ENCODE measurements at regions not wholly inside any gene's neighbourhood (a gene's known extent, or its start where the extent isn't known, plus 50 kb on each side); places are given as distances from the start of the nearest gene placed in this dataset.

GRCh38 chr14:34203251-34203722 lies 252.4 kb upstream of the EGLN3 start:
- ATAC-seq (ENCODE audit: poor library complexity) (no peak), DNase-seq (no peak)
- intact Hi-C loops (cut with DNase I): no loop called here

GRCh38 chr14:34201909-34202637 lies 251.2 kb upstream of the EGLN3 start:
- intact Hi-C loops (cut with DNase I): no loop called here
- no peak for ATAC-seq (ENCODE audit: poor library complexity)
- no peak for DNase-seq

GRCh38 chr14:34199585-34199984 lies 248.7 kb upstream of the EGLN3 start:
- ATAC-seq (ENCODE audit: poor library complexity) (no peak), DNase-seq (no peak)
- intact Hi-C loops (cut with DNase I): no loop called here

GRCh38 chr14:34198096-34198495 lies 247.2 kb upstream of the EGLN3 start:
- no peak for DNase-seq
- ATAC-seq (ENCODE audit: poor library complexity): no peak
- intact Hi-C loops (cut with DNase I): no loop called here

- intact Hi-C loops (cut with DNase I): no loop called here
- ATAC-seq (ENCODE audit: poor library complexity) (no peak), DNase-seq (no peak)
These were observed 245.1 kb upstream of the EGLN3 start for GRCh38 chr14:34195964-34196363.

GRCh38 chr14:34190717-34191116 lies 239.8 kb upstream of the EGLN3 start:
- intact Hi-C loops (cut with DNase I): no loop called here
- DNase-seq: no peak
- no peak for ATAC-seq (ENCODE audit: poor library complexity)

- intact Hi-C loops (cut with DNase I): no loop called here
- ATAC-seq (ENCODE audit: poor library complexity): no peak
- DNase-seq: no peak
These were observed 239.0 kb upstream of the EGLN3 start for GRCh38 chr14:34189866-34190265.

GRCh38 chr14:34187519-34188044 lies 236.7 kb upstream of the EGLN3 start:
- no peak for ATAC-seq (ENCODE audit: poor library complexity)

GRCh38 chr14:34187061-34187460 lies 236.2 kb upstream of the EGLN3 start:
- intact Hi-C loops (cut with DNase I): no loop called here
- no peak for ATAC-seq (ENCODE audit: poor library complexity)
- DNase-seq: no peak

More at GRCh38 chr14:34187519-34188044, 236.7 kb upstream of the EGLN3 start:
- intact Hi-C loops (cut with DNase I): no loop called here
- no peak for DNase-seq

- ATAC-seq (ENCODE audit: poor library complexity) (no peak), DNase-seq (no peak)
- intact Hi-C loops (cut with DNase I): no loop called here
These were observed 233.3 kb upstream of the EGLN3 start for GRCh38 chr14:34184126-34184525.

GRCh38 chr14:34183478-34183877 lies 232.6 kb upstream of the EGLN3 start:
- DNase-seq: no peak
- intact Hi-C loops (cut with DNase I): no loop called here
- ATAC-seq (ENCODE audit: poor library complexity): no peak

GRCh38 chr14:34181338-34181737 lies 230.5 kb upstream of the EGLN3 start:
- DNase-seq: no peak
- intact Hi-C loops (cut with DNase I): no loop called here
- no peak for ATAC-seq (ENCODE audit: poor library complexity)

- intact Hi-C loops (cut with DNase I): no loop called here
- ATAC-seq (ENCODE audit: poor library complexity) (no peak), DNase-seq (no peak)
These were observed 230.0 kb upstream of the EGLN3 start for GRCh38 chr14:34180869-34181268.

GRCh38 chr14:34180434-34180833 lies 229.6 kb upstream of the EGLN3 start:
- intact Hi-C loops (cut with DNase I): no loop called here
- ATAC-seq (ENCODE audit: poor library complexity): peak; percentile 25

GRCh38 chr14:34179727-34180126 lies 228.9 kb upstream of the EGLN3 start:
- ATAC-seq (ENCODE audit: poor library complexity) (no peak), DNase-seq (no peak)
- intact Hi-C loops (cut with DNase I): no loop called here

More at GRCh38 chr14:34180434-34180833, 229.6 kb upstream of the EGLN3 start:
- no peak for DNase-seq

- DNase-seq: no peak
- intact Hi-C loops (cut with DNase I): no loop called here
- no peak for ATAC-seq (ENCODE audit: poor library complexity)
These were observed 226.6 kb upstream of the EGLN3 start for GRCh38 chr14:34177466-34177865.

- intact Hi-C loops (cut with DNase I): no loop called here
- no peak for DNase-seq
- no peak for ATAC-seq (ENCODE audit: poor library complexity)
These were observed 224.7 kb upstream of the EGLN3 start for GRCh38 chr14:34175574-34175973.

GRCh38 chr14:34174973-34175372 lies 224.1 kb upstream of the EGLN3 start:
- DNase-seq (no peak), ATAC-seq (ENCODE audit: poor library complexity) (no peak)
- intact Hi-C loops (cut with DNase I): no loop called here

GRCh38 chr14:34173916-34174315 lies 223.0 kb upstream of the EGLN3 start:
- no peak for ATAC-seq (ENCODE audit: poor library complexity)
- DNase-seq: no peak
- intact Hi-C loops (cut with DNase I): no loop called here

GRCh38 chr14:34172550-34173368 lies 221.9 kb upstream of the EGLN3 start:
- intact Hi-C loops (cut with DNase I): no loop called here
- peak; percentile 42 for ATAC-seq (ENCODE audit: poor library complexity)
- DNase-seq: no peak

All from Right ventricle myocardium superior (tissue), 1 donor.